D341Med (cell line): ENCODE measurements at regions not wholly inside any gene's neighbourhood (a gene's known extent, or its start where the extent isn't known, plus 50 kb on each side); places are given as distances from the start of the nearest gene placed in this dataset.
A peak's percentile ranks its signal among the peaks of the same experiment; 100 is the strongest.
"Not testable (repeated sequence)": the region's sequence is repeated elsewhere in the genome, so short reads cannot be mapped to it uniquely, and the experiment has no call there.

Experiments used
- DNase-seq: peaks from one replicate; pipeline ENCODE4 v3.0.0; 2012; ENCODE audit warnings: low spot score

- DNase-seq = no peak
These were observed 90.1 kb upstream of the SERTAD2 start for GRCh38 chr2:64743739-64744330.

- DNase-seq = no peak
These were observed 91.8 kb upstream of the SERTAD2 start for GRCh38 chr2:64745562-64745961.

GRCh38 chr2:64747690-64748091, 94.0 kb upstream of the SERTAD2 start:
- not testable (repeated sequence) for DNase-seq

DNA sequence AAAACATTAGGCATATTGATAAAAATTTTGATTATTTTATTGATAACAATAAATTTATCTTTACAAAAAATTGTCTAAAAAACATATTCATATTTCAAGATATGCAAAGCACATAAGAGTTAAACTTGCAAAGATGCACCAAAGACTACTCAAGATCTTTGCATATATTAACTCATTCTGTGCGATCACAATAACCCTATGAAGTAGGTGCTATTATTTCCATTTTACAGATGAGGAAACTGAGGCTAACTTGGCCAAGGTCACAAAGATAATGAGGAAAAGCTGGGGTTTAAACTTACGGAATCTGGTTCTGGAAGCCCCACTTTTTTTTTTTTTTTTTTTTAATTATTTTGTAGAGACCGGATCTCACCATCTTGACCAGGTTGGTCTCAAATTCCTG, 94.4 kb upstream of the SERTAD2 start:
- DNase-seq = no peak

DNA sequence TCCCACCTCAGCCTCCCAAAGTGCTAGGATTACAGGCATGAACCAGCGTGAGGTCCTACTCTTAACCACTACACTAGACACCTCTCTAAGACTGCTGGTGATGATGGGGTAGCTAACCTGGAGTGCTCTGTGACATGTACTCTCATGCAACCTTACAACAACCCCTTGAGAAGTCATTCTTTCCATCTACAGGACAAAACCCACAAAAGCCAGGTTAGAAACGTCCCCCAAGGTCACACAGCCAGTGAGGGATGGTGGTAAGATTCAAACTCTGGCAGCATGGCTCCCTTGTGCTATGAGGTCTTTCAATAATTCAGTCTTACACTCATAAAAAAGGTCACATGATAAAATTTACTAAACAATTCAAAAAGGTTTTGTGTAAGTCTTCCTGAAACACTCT, 94.8 kb upstream of the SERTAD2 start:
- no peak for DNase-seq

DNA sequence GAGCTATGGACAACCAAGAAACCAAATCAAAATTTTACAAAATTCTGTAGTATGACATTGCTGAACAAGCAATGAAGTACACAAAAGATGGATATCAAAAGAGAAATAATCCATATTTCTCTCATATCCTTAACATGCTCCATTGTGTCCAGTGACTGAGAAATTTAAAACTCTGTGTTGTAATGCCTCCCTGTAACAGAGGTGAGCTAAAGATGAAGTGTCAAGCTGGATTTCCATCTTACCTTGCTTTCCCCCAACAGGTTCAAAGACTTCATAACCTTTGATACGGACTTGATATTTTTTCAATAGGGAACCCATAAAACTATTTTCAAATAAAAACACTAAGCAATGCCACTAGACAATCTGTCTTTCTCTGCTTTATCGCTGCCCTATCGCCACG, 95.7 kb upstream of the SERTAD2 start:
- no peak for DNase-seq

GRCh38 chr2:64750001-64750816, 96.5 kb upstream of the SERTAD2 start:
- DNase-seq = peak; percentile 48

GRCh38 chr2:64750817-64751285, 97.1 kb upstream of the SERTAD2 start:
- peak; percentile 94 for DNase-seq

- DNase-seq = peak; percentile 95
These were observed 97.9 kb upstream of the SERTAD2 start for GRCh38 chr2:64751286-64752260.

DNA sequence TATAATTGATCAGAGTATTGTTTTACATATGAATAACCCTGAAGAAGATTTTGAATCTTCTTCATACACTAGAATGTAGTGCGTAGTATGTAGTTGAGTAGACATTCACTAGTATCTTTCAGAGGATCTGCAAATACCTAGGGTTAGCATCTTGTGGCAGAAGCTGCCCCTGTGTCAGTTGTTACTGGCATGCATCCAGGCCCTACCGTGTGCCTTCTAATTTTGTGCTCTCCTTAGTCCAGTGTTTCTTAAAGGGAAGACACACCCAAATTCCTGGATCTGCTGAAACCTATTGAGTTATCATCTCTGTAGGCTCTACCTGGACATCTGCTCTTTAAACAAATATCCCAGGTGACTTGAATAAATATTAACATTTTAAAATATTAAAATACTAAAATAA, 99.7 kb upstream of the SERTAD2 start:
- DNase-seq = no peak

DNA sequence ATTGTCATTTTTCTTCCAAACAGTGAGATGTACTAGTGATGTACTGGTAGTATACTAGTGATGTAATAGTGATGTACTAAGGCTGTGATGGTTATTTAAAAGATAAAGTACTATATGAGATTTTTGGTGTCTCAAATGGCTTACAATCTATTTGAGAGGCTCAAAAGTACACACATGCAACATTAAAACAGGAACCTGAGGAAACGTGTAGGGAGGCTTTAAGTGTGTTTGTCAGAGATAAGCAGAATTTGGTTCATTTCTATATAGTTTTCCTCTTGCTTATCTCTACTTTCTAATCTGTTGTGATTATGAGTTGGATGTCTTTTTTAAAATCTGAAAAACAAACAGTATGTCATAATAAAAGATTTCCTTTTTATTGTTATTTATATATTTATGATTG, 100.9 kb upstream of the SERTAD2 start:
- DNase-seq = no peak

- DNase-seq = no peak
These were observed 103.4 kb upstream of the SERTAD2 start for GRCh38 chr2:64757126-64757525.

DNA sequence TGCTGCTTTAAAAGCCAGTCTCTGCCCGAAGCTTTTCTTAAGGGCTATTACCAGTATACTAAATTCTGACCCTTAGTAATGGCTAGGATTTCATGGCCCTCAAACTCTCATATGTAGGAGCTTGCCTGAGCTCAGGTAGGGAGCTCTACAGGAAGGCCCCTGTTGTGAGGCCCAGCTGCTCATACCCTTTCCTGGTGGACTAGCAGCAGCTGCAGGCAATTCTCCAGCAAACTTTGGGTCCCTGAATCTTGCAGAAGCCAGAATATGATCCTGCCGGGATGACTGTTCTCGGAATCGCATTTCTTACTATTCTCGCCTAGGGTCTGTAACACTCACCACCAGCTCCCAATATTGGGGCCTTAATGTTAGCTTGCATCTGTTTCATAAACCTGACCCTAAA, 106.4 kb upstream of the SERTAD2 start:
- DNase-seq = no peak

GRCh38 chr2:64762301-64762997, 108.7 kb upstream of the SERTAD2 start:
- DNase-seq = no peak

- DNase-seq = no peak
These were observed 109.4 kb upstream of the SERTAD2 start for GRCh38 chr2:64763126-64763525.

DNA sequence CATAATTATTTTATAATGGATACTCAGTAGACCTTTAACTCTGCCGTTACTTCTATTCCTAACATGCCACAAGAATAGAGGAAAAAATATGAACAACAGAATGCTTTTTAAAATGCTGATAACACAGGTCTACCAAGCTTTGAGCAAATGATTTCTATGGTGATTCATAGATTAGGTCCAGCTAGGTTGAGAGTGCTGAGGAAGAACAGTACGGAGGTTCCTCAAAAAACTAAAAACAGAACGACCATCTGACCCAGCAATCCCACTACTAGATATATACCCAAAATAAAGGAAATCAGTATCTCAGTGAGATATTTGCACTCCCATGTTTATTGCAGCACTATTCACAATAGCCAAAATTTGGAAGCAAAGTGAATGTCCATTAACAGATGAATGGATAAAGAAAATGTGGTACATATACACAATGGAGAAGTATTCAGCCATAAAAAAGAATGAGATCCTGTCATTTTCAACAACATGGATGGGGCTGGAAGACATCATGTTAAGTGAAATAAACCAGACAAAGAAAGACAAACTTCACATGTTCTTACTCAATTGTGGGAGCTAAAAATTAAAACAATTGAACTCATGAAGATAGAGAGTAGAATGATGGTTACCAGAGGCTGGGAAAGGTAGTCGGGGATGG, 111.6 kb upstream of the SERTAD2 start:
- no peak for DNase-seq

DNA sequence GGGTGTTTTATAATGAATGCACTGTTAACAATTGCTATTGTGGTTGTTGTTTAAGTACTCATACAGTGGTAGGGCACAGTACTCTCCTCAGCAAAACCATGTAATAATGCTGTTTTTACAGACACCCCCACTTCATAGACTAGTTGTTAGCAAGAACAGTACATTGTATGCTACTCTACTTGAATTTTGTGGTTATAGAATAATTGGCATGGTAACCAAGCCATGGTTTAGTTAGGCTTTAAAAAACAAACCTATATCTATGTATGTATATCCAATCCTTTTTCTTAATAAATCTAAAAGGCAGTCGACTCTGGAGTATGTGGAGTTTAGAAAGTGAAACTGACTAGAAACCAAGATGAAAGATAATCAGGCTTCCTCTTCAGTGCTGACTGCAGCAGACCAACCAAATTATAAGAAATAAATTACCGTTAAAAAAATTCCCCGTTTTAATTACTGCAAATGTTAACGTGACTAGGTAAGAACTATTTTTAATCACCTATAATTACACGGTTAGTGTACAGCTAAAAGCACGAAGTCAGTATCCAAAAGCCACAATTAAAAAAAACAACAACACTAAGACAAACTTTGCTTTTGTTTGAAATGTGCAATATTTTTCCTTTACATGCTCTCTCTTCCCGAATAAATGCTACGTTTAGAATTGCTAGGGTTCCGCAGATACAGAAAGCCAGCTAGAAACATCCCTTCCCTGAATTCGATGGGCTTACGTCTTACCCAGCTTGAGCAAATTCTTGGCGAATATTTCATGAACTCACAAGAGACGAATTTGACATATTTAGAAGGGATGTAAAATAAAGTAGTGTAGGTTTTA, 113.3 kb upstream of the SERTAD2 start:
- no peak for DNase-seq

- peak; percentile 85 for DNase-seq
These were observed 114.2 kb upstream of the SERTAD2 start for GRCh38 chr2:64767670-64768468.

DNA sequence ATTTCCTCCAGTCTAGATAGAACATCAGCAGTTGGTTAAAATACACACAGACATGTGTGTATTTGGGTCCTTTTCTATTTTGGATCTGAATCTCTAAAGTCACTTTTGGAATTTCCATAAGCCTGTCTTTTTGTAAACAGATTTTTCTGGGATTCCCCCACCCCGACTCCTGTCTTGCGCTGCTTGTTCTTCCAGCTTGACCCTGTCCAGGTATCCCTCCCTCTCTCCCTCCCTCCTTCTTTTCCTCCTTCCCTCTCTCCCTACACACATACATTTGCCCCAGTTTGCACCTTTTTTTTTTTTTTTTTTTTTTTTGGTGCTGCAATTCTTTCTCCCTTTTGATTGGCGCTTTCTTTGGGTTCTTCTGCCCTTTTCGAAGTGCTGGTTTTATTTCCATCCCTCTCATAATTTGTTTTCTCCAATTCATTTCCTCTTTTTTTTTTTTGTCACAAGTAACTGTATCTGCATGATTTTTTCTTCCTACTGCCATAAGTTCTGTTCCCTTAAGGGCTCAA, 114.8 kb upstream of the SERTAD2 start:
- no peak for DNase-seq
